Breast epithelium (tissue), 4 donors: ENCODE measurements at regions not wholly inside any gene's neighbourhood (a gene's known extent, or its start where the extent isn't known, plus 50 kb on each side); places are given as distances from the start of the nearest gene placed in this dataset.

Experiments
- DNase-seq, 2 donors: peaks; one replicate each; pipeline ENCODE4 v3.0.0-alpha.2; 2019; ENCODE audit warnings: low spot score in 2 of 2
- H3K27ac ChIP-seq, 2 donors: fragments of 200-600 bp; sonication (generic) in 1 of 2; one replicate each; pipeline ENCODE4 v1.5.1; 2016 to 2019; ENCODE audit warnings: mild to moderate bottlenecking in 1 of 2
- H3K27me3 ChIP-seq, 2 donors: fragments of 200-600 bp; sonication (generic) in 1 of 2; one replicate each; pipeline versions ENCODE4 v1.5.1 to v1.6.0; 2017 to 2019; ENCODE audit warnings: control low read depth in 1 of 2, mild to moderate bottlenecking in 1 of 2
- H3K36me3 ChIP-seq: fragments of 200-600 bp; one replicate; pipeline ENCODE4 v1.5.1; 2019
- H3K4me1 ChIP-seq, 2 donors: fragments of 200-600 bp; sonication (generic); one replicate each; pipeline ENCODE4 v1.5.1; 2016 to 2019; ENCODE audit warnings: control low read depth in 1 of 2
- H3K4me3 ChIP-seq, 3 donors: fragments of 200-600 bp; sonication (generic); 1 replicate in 2 of 3; 2 replicates in 1 of 3; pipeline ENCODE4 v1.5.1; 2016 to 2019; ENCODE audit warnings: mild to moderate bottlenecking in 3 of 3, moderate library complexity in 2 of 3
- H3K9me3 ChIP-seq, 2 donors: fragments of 200-600 bp; sonication (generic) in 1 of 2; one replicate each; pipeline ENCODE4 v1.5.1; 2016 to 2019; ENCODE audit warnings: control low read depth in 1 of 2
- POLR2A ChIP-seq: fragments of 450-650 bp; IDR thresholded peaks from one replicate; pipeline ENCODE4 v1.6.1; 2016; ENCODE audit warnings: antibody characterized with exemption, mild to moderate bottlenecking, moderate library complexity
- POLR2AphosphoS5 ChIP-seq, 3 donors: sonication (generic); formaldehyde crosslinking; IDR thresholded peaks; one replicate each; pipeline ENCODE4 v1.6.1; 2017; ENCODE audit warnings: antibody characterized with exemption in 3 of 3
- intact Hi-C: fragments of 100-400 bp; cut with DNase I; formaldehyde crosslinking; loops from one replicate; pipeline ENCODE4 v1.15.1; 2023; ENCODE audit warnings: low total_unique reads
- TF ChIP-seq, protein P1 (sequence below), 3 donors: fragments of 450-650 bp; IDR thresholded peaks; one replicate each; pipeline ENCODE4 v1.5.1; 2016 to 2017; ENCODE audit warnings: antibody characterized with exemption in 3 of 3, mild to moderate bottlenecking in 3 of 3, moderate library complexity in 3 of 3

DNA sequence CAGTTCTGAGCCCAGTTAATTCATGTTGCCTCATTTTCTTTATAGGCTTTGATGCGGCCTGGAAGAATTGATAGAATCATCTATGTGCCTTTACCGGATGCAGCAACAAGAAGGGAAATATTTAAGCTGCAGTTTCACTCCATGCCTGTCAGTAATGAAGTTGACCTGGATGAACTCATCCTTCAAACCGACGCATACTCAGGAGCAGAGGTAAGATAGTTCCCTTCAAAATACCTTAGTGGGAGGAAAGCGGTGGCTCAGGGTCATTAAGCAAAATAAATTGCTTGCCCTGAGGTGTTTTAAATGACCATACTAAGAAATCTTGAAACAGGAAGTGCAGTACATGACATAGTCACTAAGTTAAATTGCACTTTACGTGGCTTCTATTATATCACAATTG lies 140.6 kb upstream of the SPRY1 start:
- Histone ChIP-seq H3K4me3 (no peak overlapping the region), H3K27me3 (no peaks in the 10 kb centered on the region), H3K4me1 (peaks cover 0 to 2% of the 10 kb centered on the region in 2 donors), H3K36me3 (no peaks in the 10 kb centered on the region), H3K9me3 (no peaks in the 10 kb centered on the region), H3K27ac (no peak overlapping the region)
- intact Hi-C loops: loop anchor here (5.0 kb wide), 1 partner anchor 714 kb away; no protein-coding TSS in a partner anchor
- DNase-seq: no peak
- TF ChIP-seq, protein P1, sequence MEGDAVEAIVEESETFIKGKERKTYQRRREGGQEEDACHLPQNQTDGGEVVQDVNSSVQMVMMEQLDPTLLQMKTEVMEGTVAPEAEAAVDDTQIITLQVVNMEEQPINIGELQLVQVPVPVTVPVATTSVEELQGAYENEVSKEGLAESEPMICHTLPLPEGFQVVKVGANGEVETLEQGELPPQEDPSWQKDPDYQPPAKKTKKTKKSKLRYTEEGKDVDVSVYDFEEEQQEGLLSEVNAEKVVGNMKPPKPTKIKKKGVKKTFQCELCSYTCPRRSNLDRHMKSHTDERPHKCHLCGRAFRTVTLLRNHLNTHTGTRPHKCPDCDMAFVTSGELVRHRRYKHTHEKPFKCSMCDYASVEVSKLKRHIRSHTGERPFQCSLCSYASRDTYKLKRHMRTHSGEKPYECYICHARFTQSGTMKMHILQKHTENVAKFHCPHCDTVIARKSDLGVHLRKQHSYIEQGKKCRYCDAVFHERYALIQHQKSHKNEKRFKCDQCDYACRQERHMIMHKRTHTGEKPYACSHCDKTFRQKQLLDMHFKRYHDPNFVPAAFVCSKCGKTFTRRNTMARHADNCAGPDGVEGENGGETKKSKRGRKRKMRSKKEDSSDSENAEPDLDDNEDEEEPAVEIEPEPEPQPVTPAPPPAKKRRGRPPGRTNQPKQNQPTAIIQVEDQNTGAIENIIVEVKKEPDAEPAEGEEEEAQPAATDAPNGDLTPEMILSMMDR (IDR thresholded peaks at IDR 0.05): no peak
- TF ChIP-seq POLR2A (no peak), POLR2AphosphoS5 (IDR thresholded peaks at IDR 0.05) (no peak)

DNA sequence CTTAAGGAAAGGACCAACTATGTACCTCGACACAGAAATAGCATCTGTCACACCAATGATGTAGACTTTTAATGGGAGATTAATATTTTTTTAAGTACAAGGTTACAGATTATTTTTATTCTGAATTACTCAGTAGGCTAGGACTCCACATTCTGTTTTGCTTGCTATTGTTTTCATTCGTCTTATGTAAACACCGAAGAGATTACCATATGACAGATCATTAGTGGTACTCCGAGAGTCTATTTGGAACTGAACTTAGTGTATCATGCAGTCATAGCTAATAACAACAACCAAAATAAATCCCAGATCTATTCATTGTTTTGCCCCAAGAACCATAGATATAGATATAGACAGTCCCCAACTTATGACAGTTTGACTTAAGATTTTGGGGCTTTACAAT lies 139.7 kb upstream of the SPRY1 start:
- no peaks in the 10 kb centered on the region for H3K27me3 ChIP-seq
- no peak for DNase-seq
- H3K9me3 ChIP-seq: no peaks in the 10 kb centered on the region
- intact Hi-C loops: loop anchor here (5.0 kb wide), 1 partner anchor 715 kb away; no protein-coding TSS in a partner anchor
- TF ChIP-seq, protein P1 (IDR thresholded peaks at IDR 0.05): no peak
- TF ChIP-seq POLR2A: no peak
- no peak for TF ChIP-seq POLR2AphosphoS5 (IDR thresholded peaks at IDR 0.05)
- no peaks in the 10 kb centered on the region for H3K36me3 ChIP-seq
- H3K4me1 ChIP-seq: no peaks in the 10 kb centered on the region
- no peak overlapping the region for H3K27ac ChIP-seq
- H3K4me3 ChIP-seq: no peak overlapping the region

DNA sequence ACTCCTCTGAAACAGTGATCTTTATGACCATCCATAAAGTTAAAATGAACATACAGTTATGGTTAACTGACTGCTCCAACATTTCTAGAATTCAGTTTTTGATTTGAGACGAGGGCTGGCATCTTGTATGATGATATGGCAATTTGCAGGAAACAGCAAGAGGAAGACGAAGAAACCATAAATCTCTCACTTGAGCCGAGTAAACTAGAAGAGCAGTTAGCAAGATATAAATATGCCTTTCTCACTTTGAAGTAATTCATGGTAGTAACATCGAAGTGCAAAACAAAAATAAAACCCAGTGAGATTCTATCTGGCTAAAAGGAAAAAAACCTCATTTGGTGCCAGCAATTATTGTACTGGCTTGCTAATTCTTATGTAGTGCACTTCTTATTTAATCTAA lies 139.0 kb upstream of the SPRY1 start:
- intact Hi-C loops: loop anchor here (5.0 kb wide), 1 partner anchor 715 kb away; no protein-coding TSS in a partner anchor
- no peak overlapping the region for H3K4me3 ChIP-seq
- DNase-seq: no peak
- TF ChIP-seq, protein P1 (IDR thresholded peaks at IDR 0.05): no peak
- no peak for TF ChIP-seq POLR2A
- TF ChIP-seq POLR2AphosphoS5 (IDR thresholded peaks at IDR 0.05): no peak
- no peaks in the 10 kb centered on the region for H3K4me1 ChIP-seq
- H3K27me3 ChIP-seq: no peaks in the 10 kb centered on the region
- H3K27ac ChIP-seq: no peak overlapping the region
- no peaks in the 10 kb centered on the region for H3K9me3 ChIP-seq
- H3K36me3 ChIP-seq: no peaks in the 10 kb centered on the region

DNA sequence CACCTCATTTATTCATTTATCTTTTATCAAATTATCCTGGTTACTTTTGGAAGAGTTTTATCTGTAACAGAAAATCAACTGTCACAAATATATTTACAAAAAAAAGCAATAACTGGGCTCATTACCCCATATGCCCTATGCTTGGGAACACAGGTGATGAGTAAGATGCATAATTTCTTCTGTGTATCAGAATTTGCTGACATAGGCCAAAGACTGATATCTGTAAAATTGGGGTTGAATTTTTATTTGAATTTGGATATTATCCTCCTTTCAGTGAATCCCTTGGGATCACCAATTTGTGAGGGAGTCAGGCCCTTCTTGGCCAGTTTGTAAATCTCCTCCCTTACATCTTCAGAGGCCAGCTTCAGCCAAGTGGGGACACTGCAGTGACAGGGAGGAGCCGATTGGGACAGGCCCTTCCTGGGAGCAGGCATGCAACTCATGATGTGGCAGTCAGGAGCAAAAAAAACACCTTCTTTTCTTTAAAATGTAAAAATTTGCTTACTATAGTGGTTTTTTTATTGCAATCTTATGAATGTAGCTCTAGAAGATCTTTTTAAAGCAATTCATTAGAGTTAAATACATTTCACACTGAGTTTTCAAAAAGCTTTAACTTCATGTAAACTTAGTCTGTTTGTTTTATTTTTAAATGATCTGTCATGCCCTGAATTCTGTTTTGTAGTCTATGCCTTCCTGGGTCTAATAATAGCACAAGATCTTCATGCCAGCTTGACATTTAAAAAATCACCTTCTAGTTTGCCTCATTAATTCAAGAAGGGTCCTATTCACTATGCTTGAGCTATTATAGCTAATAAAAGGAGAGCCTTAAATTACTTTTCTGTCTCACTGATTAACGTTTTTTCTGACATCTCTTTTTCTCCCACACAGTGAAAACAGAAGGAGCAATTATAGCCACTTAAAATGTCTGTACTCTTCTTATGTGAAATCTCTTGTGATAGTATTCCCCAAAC lies 136.6 kb upstream of the SPRY1 start:
- no peaks in the 10 kb centered on the region for H3K9me3 ChIP-seq
- H3K4me3 ChIP-seq: no peak overlapping the region
- no peaks in the 10 kb centered on the region for H3K36me3 ChIP-seq
- H3K27ac ChIP-seq: no peak overlapping the region
- H3K27me3 ChIP-seq: no peaks in the 10 kb centered on the region
- DNase-seq: no peak
- H3K4me1 ChIP-seq: no peaks in the 10 kb centered on the region
- no peak for TF ChIP-seq POLR2AphosphoS5 (IDR thresholded peaks at IDR 0.05)
- TF ChIP-seq, protein P1 (IDR thresholded peaks at IDR 0.05): no peak
- no peak for TF ChIP-seq POLR2A
- intact Hi-C loops: loop anchor here (5.0 kb wide), 1 partner anchor 718 kb away; no protein-coding TSS in a partner anchor

DNA sequence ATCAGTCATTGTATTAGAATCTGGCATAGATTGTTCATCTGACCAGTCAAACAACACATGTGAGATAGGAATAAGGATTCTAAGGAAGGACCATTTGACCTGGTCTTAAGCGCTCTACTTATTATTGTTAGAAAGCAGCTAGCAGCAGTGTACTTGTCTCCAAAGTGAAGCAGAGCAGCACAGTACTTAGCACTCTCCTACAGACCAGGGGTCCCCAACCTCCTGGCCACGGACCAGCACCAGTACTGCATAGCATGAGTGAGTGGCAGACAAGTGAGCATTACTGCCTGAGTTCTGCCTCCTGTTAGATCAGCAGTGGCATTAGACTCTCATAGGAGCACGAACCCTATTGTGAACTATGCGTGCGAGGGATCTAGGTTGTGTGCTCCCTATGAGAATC lies 135.9 kb upstream of the SPRY1 start:
- no peak for DNase-seq
- Histone ChIP-seq H3K27ac (no peak overlapping the region), H3K4me3 (no peak overlapping the region), H3K36me3 (no peaks in the 10 kb centered on the region), H3K27me3 (no peaks in the 10 kb centered on the region), H3K9me3 (no peaks in the 10 kb centered on the region), H3K4me1 (no peaks in the 10 kb centered on the region)
- TF ChIP-seq POLR2A: no peak
- no peak for TF ChIP-seq POLR2AphosphoS5 (IDR thresholded peaks at IDR 0.05)
- TF ChIP-seq, protein P1 (IDR thresholded peaks at IDR 0.05): no peak
- intact Hi-C loops: no loop called here
